RKO (cell line): ENCODE measurements at regions not wholly inside any gene's neighbourhood (a gene's known extent, or its start where the extent isn't known, plus 50 kb on each side); places are given as distances from the start of the nearest gene placed in this dataset.

ENCODE experiments used
- DNase-seq: peaks from one replicate; pipeline ENCODE4 v3.0.0-alpha.2; 2016; ENCODE audit warnings: low spot score

GRCh38 chr2:196224756-196225155 is 53.4 kb upstream of the STK17B start:
- no peak for DNase-seq

GRCh38 chr2:196225213-196225612 is 53.8 kb upstream of the STK17B start:
- no peak for DNase-seq

- no peak for DNase-seq
These were observed 54.8 kb upstream of the STK17B start for GRCh38 chr2:196226058-196226706.

GRCh38 chr2:196226707-196227065 is 55.3 kb upstream of the STK17B start:
- no peak for DNase-seq

- DNase-seq: no peak
These were observed 57.6 kb upstream of the STK17B start for GRCh38 chr2:196229013-196229412.

- DNase-seq: no peak
These were observed 58.9 kb upstream of the STK17B start for GRCh38 chr2:196230061-196230854.

GRCh38 chr2:196233021-196233804 is 61.8 kb upstream of the STK17B start:
- DNase-seq: peak; percentile 9

GRCh38 chr2:196233805-196234475 is 62.6 kb upstream of the STK17B start:
- DNase-seq: no peak

GRCh38 chr2:196234672-196235071 is 63.3 kb upstream of the STK17B start:
- DNase-seq: no peak

- DNase-seq: no peak
These were observed 67.5 kb upstream of the STK17B start for GRCh38 chr2:196238836-196239380.

- peak; percentile 30 for DNase-seq
These were observed 68.5 kb upstream of the STK17B start for GRCh38 chr2:196239622-196240587.

- DNase-seq: no peak
These were observed 69.8 kb upstream of the STK17B start for GRCh38 chr2:196241175-196241574.

- peak; percentile 45 for DNase-seq
These were observed 70.8 kb upstream of the STK17B start for GRCh38 chr2:196242131-196242620.

GRCh38 chr2:196244516-196244915 is 73.1 kb upstream of the STK17B start:
- no peak for DNase-seq

- DNase-seq: no peak
These were observed 73.6 kb upstream of the STK17B start for GRCh38 chr2:196244966-196245365.

GRCh38 chr2:196245378-196246140 is 74.2 kb upstream of the STK17B start:
- DNase-seq: no peak

GRCh38 chr2:196247114-196247975 is 76.0 kb upstream of the STK17B start:
- no peak for DNase-seq

GRCh38 chr2:196247976-196248280 is 76.5 kb upstream of the STK17B start:
- DNase-seq: no peak

GRCh38 chr2:196248467-196249094 is 77.2 kb upstream of the STK17B start:
- no peak for DNase-seq
